GM12874 (cell line): ENCODE measurements at regions not wholly inside any gene's neighbourhood (a gene's known extent, or its start where the extent isn't known, plus 50 kb on each side); places are given as distances from the start of the nearest gene placed in this dataset.

Source experiments
- CTCF ChIP-seq: IDR thresholded peaks from 2 replicates; pipeline ENCODE4 v1.5.1; 2011; ENCODE audit warnings: low read depth, mild to moderate bottlenecking, control low read depth, low read length, moderate library complexity; ENCODE audit not compliant: insufficient read depth

DNA sequence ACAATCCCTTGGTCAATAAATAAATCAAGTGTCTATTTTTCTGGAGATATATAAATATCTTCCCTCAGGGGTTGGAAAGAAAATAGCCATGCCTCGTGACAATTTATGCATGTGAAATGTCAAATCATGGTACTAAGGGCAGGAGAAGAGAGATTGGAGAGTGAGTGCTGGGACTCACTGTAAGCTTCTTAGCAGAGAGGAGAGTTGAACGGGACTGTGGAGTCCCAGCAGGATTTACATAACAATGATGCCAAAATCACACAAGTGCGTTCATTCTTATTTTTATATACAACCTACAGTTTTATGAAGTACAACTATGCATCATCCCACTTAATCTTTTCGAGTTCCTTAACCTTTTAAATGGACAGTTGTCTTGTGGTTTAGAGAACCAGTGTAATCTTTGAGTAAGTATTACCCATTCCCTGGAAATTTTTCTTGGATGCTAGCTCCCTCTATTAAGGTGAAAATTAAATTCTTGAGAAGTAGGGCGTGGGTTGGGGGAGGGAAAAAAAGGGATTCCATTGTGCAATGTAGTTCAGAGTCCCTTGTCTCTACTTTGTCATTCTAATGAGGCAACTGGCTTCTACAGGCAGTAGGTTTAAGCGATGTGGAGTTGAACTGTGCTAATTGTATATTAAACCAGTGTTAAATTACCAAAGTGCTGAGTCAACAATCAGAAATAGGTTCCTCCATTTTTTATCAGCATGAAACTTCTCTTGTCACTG, 143.6 kb upstream of the EPHA4 start:
- no peak for TF ChIP-seq CTCF

- TF ChIP-seq CTCF: no peak
Measured at GRCh38 chr2:221710744-221711143, 138.6 kb upstream of the EPHA4 start.

DNA sequence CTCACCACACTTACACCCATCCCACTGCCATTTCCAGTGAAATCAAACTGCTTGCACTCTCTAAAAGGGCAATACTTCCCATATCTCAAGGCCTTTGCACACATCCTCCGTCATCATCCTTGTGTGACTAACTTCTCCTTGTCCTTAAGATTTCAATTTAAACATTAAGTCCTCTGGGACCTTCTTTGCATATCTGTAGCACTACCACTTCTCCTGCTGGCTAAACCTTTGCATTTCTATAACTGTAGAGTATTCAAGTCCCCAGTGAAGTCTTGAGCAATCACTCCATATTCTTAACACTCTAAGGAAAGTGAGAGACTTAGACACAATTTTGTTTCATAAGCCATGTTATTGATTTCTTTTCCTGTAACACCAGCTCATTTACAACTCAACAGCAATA, 136.8 kb upstream of the EPHA4 start:
- no peak for TF ChIP-seq CTCF

DNA sequence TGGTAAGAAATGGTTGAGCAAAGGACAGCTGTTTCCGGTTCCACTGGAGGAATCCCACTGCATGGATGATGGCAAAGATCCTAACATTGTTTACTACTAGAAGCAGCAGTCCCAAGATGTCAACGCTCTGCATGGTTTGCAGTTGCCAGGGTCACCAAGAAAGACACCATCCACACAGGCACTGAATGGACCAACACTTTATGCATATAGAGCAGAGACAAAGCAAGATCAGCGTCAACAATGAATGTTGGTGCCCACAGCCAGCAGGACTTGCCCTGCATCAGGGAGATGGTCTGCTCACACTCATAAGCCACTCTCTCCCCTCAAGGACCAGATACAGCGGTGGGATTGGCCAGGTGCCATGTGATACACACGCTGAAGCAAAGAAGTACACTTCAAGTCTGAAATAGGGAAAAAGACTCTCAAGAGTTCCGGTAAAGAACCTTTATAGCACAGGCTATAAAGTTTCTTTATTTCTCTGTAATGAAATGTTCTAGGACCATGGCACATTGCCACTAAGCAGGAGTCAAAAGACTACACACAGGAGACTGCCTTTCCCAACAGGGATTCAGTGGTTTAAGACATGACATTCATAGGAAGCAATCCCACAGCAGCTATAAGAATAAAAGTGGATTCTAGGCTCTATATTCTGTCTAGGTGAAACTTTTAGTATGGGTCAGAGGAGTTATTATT, 133.2 kb upstream of the EPHA4 start:
- TF ChIP-seq CTCF: no peak

- no peak for TF ChIP-seq CTCF
Measured at GRCh38 chr2:221704442-221704841, 132.3 kb upstream of the EPHA4 start.

GRCh38 chr2:221693365-221693764, 121.3 kb upstream of the EPHA4 start:
- no peak for TF ChIP-seq CTCF

DNA sequence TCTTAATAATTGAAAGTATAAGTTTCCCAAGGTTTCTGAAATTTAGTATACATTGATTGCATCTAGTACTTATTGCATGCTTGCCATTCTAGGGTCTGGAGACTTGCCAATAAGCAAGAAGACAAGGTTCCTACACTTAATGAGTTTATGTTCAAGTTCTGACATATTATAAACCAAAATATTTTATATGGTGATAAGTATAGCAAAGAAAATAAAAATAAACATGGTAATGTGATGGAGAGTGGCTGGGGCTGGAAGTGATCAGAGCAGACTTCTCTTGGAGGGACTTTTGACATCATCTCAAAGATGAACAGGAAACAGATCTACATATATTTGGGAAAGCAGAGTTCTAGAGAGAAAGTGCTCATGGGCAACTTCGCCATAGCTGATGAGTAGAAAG, 119.5 kb upstream of the EPHA4 start:
- TF ChIP-seq CTCF: no peak
